HPDE6-E6E7 (cell line): ENCODE measurements at regions not wholly inside any gene's neighbourhood (a gene's known extent, or its start where the extent isn't known, plus 50 kb on each side); places are given as distances from the start of the nearest gene placed in this dataset.

Experiments used
- DNase-seq: peaks from one replicate; pipeline ENCODE4 v3.0.0; 2011; ENCODE audit warnings: missing footprints; ENCODE audit errors: extremely low spot score

GRCh38 chr13:63567031-63567430, 2151.4 kb upstream of the PCDH20 start:
- no peak for DNase-seq

- DNase-seq: no peak
These were observed 2138.5 kb upstream of the PCDH20 start for GRCh38 chr13:63554157-63554556.

GRCh38 chr13:63551731-63552130, 2136.1 kb upstream of the PCDH20 start:
- DNase-seq: no peak

- no peak for DNase-seq
These were observed 2130.9 kb upstream of the PCDH20 start for GRCh38 chr13:63546524-63546923.

GRCh38 chr13:63542770-63543169, 2127.1 kb upstream of the PCDH20 start:
- DNase-seq: no peak

GRCh38 chr13:63541336-63541735, 2125.7 kb upstream of the PCDH20 start:
- no peak for DNase-seq

- no peak for DNase-seq
These were observed 2124.4 kb upstream of the PCDH20 start for GRCh38 chr13:63540061-63540460.

GRCh38 chr13:63517371-63517770, 2101.7 kb upstream of the PCDH20 start:
- no peak for DNase-seq

GRCh38 chr13:63516124-63516523, 2100.5 kb upstream of the PCDH20 start:
- no peak for DNase-seq

GRCh38 chr13:63514886-63515285, 2099.2 kb upstream of the PCDH20 start:
- DNase-seq: no peak

- no peak for DNase-seq
These were observed 2096.4 kb upstream of the PCDH20 start for GRCh38 chr13:63512095-63512494.

- DNase-seq: no peak
These were observed 2086.1 kb upstream of the PCDH20 start for GRCh38 chr13:63501702-63502101.

GRCh38 chr13:63497601-63498000, 2082.0 kb upstream of the PCDH20 start:
- no peak for DNase-seq

GRCh38 chr13:63492604-63493003, 2077.0 kb upstream of the PCDH20 start:
- no peak for DNase-seq

- DNase-seq: no peak
These were observed 2074.5 kb upstream of the PCDH20 start for GRCh38 chr13:63490149-63490548.

GRCh38 chr13:63481334-63481733, 2065.7 kb upstream of the PCDH20 start:
- no peak for DNase-seq

GRCh38 chr13:63472711-63473110, 2057.1 kb upstream of the PCDH20 start:
- no peak for DNase-seq

GRCh38 chr13:63463782-63464610, 2048.3 kb upstream of the PCDH20 start:
- DNase-seq: no peak

GRCh38 chr13:63460462-63461090, 2044.9 kb upstream of the PCDH20 start:
- DNase-seq: no peak

- DNase-seq: no peak
These were observed 2041.5 kb upstream of the PCDH20 start for GRCh38 chr13:63457186-63457585.

- DNase-seq: no peak
These were observed 2040.3 kb upstream of the PCDH20 start for GRCh38 chr13:63455938-63456337.

GRCh38 chr13:63449550-63449949, 2033.9 kb upstream of the PCDH20 start:
- DNase-seq: no peak

GRCh38 chr13:63448692-63449091, 2033.0 kb upstream of the PCDH20 start:
- DNase-seq: no peak
